ENCODE measurements at regions not wholly inside any gene's neighbourhood (a gene's known extent, or its start where the extent isn't known, plus 50 kb on each side); places are given as distances from the start of the nearest gene placed in this dataset.

DNA sequence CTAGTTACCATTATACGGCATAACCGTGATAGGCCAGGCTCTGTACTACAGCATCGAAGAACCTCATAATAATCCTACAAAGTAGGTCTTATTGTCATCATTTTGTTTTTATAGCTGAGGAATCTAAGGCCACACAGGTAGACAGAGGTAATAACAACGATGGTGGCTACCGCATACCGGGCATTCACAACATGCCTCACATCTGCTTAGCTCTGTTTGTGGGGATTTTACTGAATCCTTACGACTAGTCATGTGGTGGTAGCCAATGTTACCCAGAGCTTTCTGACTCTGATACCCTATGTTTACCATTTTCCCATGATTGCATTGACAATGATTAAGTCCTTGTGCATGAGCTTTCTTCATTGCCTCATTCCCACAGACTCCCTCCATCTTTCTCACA is 269.4 kb downstream of the TCF7L2 start:
- no peak for DNase-seq

DNA sequence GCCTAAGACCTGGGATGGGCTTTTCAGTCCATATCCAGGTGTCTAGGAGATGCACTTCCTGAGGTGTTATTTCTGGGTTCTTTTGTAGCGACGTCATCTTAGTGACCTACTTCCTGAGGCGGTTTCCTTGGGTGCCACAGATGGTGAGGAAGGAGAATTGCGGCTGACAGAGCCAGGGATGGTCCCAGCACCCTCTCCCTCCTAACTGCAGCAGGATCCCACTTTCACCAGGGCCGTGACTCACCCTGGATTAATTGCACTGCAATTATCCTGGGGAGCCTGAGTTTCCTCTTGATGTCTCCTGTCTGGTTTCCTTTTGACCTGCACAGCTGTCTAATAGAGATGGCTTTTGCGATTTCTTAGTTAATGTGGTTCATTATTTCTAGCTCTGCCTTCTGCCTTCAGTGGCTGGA is 271.7 kb downstream of the TCF7L2 start:
- no peak for DNase-seq

DNA sequence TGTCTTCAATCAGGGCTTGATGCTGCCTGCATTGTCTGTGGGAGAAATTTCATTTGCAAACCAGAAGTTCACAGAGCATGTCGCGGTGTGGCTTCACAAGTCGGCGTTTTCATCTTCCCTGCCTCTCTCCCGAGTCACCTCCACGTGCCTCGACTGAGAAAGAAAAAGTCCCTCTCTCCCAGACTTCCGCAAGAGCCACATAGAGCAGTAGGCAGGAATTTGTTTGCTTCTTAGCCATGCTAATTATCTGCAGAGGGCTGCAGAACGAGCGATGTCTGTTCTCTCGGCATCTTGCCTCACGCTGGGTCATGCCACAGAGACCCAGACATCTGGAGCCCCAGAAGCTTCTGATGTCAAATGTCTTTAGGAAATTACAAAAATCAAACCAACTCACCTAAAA is 272.2 kb downstream of the TCF7L2 start:
- no peak for DNase-seq

DNA sequence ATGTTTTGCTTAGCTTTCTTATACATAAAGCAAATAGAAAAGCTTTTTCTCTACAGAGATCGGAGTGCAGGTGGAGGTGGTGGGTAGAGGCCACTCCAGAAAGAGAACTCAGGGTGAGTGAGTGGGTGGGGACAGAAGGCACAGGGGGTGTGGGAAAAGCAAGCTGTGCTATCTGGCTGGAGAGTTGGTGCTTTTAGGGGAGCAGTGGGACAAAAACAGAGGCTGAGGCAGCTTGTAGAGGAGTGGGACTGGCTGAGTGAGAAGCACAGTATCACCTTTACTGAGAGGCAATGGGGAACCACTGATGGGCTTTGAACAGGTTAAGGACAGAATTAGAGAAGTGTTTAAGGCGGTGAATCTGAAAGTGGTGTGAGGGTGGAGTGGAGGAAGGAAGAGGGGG is 275.3 kb downstream of the TCF7L2 start:
- no peak for DNase-seq

DNA sequence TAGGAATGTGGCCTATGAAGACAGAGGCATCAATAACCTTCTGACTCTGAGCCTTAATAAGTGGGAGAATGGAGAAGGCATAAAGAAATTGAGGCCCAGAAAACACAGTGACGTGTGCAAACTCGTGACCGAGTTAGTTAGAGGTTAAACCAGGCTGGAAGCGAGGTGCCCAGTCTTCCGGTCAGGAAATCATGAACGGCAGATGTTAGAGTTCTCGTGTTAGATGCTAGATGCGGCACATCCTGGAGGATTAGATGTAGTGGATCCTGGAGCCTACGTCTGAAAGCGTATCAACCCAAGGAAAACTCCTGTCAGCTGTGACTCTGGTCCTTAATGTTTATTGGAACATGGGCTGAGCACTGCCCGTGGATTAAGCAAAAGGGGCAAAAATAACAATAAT is 275.9 kb downstream of the TCF7L2 start:
- DNase-seq: no peak

DNA sequence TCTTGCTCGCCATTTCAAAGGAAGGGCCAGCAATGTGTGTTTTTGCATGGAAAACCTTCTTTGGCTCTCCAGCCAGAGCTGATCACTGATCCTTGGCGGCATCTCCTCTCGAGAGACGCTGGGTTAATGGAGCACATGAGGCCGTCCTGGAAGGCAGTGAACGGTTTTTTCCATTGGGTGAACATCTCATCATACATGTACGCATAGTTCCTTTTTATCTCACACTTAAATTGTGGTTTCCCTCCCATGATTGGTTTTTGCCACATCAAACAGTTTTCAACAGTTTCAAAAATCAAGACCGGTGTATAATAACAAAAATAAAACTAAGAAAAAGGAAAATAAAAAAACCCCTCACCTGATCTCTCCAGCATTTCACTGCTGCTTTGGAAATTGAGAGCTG is 276.4 kb downstream of the TCF7L2 start:
- no peak for DNase-seq

DNA sequence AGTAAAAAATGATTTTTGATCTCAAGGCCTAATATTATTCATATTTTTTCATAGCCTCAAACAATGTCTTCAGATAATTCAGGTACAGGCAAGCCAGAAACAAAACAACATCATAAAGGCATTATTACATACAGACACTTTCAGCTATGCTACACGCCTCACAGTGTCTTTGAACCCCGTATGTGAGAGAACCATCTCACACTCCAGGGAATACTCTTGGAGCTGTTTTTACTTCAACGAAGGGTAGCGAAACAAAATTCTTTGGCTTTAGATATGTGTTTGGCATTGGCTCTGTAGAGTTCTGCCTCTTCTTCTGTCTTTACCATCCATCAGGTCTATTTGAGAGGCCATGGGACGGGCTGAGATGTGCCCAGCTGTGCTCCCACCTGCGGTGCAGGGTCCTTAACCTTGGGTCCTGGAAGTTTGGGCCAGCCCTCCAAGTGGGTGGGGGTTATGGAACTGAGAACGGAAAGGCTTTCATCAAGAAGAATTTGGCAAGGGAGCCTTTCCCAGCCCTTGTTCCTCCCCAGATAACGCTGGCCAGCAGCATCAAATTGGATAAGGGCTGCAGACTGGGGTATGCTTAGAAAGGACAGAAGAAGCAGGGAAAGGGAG is 276.9 kb downstream of the TCF7L2 start:
- DNase-seq: no peak

DNA sequence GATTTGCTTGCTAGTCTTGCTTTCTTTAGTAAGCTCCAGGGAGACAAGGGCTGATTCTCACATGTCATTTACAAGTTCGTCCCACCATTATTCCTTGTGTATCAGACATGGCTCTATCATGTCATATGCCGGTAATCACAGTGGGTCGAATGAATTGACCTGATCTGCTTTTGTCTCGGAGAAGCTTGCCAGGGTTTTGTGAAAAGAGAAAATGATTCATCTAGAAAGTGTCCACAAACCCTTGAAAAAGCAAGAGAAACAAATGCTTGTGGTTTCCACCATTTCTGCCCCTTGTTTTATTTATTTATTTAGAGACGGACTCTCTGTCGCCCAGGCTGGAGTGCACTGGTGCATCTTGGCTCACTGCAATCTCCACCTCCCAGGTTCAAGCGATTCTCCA is 278.5 kb downstream of the TCF7L2 start:
- DNase-seq: no peak

DNA sequence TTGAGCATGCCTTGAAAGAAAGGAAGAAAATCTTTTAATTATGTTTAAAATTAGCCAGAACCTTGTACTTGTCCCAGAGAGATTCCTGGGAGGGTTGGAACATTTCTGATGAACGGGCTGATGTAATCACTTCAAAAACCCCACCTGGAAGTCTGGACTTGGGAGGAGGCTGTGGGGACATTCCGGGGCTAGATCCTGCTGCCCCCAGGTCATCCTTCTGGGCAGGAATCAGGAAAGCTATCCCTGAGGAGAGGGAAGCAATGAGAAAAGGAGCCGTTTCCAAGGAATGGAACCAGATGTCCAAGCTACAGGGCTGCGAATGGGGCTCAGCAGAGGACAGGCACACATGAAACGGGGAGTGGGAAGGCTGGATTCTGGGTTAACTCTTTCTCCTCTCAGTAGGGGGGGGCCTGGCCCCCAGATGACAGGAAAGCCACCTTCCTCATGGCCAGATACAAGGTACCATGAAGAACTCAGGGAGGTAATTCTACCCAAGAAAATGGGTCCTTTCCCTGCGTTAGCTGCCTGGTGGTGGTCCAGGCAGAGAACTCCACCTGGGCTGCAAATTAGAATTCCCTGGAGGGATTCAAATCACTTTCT is 280.1 kb downstream of the TCF7L2 start:
- no peak for DNase-seq

DNA sequence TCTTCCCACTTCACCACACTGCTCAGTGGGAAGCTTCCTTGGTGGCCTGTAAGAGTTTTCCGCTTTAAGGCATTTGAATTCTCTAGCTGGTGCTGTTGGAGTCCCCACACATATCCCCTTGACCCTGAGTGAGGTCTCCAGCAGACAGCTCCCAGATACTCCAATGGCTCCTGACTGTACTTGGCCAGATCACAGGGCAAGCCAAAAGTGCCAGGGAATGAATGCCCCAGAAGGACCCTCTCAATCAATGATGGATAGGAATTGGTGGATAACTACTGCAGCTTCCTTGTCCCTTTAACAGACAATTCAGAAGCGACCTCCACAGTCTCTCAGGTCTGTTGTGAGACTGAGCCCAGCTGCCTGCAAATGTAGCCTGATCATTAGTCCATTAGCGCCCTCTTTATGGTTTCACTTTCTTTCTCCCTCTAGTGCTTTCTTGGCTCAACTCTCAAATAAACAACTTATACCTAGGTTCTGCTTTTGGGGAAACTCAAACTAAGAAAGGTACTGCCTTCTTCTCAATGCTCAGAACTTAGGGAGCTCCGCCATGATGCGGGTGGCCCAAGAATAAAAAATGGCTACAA is 283.0 kb downstream of the TCF7L2 start:
- no peak for DNase-seq

DNA sequence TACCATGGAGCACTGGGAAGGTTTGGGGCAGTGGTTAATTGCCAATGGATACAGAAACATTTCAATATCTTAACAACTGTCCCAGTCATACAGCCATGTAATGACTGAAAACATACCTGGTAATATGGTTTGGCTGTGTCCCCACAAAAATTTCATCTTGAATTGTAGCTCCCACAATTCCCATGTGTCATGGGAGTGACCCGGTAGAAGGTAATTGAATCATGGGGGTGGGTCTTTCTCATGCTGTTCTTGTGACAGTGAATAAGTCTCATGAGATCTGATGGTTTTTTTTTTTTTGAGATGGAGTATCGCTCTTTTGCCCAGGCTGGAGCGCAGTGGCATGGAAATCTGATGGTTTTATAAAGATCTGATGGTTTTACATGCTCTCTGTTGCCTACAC is 284.4 kb downstream of the TCF7L2 start:
- DNase-seq: no peak

DNA sequence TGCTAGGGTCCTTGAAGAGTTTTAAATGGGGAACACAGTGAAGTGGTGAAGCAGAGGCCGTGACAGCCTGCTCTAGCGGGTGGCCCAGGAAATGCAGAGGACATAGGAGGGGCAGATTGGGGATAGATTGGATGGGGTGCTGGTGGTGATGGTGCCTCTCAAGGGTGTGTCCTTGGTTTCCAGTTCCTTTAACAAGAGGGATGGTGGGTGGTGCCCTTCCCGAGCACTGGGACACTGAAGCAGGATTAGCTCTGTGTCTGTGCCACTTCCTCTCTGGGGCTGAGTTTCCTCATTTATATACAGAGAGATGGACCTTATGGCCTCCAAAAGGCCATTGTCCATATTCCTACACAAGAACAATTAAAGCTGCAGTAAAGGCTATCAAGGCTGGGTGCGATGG is 285.5 kb downstream of the TCF7L2 start:
- peak in 1 of 2 donors; percentile 16 for DNase-seq

DNA sequence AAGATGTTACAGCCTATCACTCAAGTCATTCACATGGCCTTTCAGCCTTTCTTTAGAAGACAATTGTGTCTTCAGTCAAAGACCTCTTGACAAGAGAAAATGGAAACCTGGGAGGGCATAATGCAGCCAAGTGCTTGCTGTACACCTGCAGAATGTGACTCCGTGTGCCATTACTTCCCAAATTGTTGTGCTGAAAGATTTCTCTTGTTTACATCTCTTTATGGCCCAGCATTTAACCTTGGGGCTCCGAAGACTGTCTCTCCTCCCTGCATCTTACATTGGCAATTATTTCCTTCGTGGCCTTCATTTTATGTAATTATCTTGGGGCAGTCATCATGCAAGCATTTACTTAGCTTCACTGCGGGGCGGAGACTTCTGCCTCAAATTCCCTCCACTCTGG is 287.0 kb downstream of the TCF7L2 start:
- DNase-seq: no peak

DNA sequence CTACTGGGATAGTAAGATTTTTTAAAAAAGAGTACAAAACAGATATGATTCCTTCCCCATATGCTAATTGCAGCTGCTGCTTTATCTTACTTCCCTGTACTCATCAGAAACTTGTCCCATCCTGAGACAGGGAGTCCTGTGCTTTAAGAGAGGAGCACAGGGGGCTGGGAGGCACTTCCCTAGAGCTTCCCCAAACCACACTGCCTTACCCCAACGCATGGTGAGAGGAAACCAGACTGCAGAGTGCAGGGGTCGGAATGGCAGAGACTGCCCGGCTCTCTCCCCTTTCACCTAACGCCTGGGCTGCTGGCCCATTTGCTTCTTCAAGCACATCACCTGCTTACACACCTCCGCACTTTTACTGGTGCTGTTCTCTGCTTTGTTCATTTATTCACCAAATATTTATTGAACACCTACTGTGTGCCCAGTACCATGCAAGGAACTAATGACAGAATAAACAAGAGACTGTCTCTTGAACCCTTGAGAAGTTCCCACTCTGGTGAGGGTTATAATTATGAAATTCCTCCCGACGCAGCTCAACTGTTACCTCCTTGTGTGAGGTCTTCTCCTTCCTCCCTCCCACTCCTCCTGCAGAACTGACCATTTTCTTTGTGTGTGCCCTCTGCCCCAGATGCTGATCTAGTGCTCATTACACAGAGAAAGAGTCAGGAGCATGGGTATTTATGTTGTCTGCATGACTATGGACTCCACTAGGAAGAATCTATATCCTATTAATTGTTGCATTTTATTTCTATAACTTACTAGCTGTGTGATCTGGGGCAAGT is 289.7 kb downstream of the TCF7L2 start:
- DNase-seq: no peak

DNA sequence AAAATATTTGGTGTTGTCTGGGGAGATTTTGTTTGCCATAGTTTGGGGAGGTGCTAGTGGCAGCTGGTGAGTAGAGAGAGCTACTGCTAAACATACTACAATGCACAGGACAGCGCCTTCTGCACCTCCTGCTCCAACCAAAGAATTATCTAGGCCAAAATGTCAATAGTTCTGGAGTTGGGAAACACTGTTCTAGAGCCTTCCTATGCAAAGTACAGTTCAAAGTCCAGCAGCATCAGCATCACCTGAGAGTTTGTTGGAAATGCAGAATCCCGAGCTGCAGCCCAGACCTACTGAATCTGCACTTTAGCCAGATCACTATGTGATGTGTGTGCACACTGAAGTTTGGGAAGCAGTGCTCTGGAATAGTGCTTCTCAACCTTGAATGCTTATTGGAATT is 290.7 kb downstream of the TCF7L2 start:
- no peak for DNase-seq

DNA sequence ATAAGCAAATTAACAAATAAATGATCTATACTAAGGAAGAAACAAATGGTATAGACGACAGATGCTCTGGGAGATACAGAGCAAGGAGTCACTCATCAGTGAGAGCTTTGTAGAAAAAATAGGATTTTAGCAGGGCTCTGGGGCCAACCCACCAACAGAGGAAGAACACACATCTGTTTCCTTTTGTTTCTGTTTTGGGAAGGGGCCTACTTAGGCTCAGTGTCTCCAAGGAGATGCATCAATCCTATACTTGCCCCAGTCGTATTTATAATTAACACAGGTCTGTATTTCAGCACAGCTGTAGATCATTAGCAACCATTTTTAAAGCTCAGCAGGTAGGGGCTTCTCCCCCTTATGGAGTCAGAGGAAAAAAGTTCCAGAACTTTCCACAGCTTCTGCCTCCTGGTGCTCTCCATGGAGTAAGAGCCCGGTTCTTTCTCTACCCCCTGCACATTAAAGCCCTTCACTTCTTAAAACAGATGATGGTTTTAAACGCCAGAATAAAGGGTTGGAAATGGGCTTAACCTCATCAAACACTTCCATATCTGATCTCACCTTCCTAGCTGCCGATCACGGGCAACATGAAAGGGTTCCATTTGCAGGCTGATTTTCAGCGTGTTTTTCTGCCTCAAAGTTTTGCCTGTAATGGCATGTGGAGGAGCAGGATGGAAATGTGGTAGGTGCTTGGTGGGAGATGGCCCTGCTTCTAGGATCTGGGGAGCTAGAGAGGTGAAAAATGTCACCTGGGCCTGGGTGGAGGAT is 291.7 kb downstream of the TCF7L2 start:
- no peak for DNase-seq

DNA sequence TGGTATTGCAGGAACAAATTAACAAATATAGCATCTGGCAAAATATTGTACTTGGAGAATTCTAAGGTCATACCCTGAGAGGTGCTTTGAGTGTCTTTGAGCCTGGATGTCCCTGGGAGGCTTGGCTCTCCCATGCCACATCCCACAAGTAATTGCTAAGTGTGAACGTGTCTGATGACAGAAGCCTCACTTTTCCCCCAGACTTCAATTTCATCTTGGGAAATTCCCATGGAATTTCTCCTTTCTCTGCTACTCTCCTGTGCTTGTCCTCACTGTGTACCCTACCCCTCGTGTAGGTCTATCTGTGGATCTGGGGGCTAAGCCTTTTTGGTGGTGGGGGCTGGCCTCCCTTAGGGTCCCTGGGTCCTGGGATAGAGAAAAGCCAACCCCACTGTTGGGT is 293.3 kb downstream of the TCF7L2 start:
- DNase-seq: no peak

DNA sequence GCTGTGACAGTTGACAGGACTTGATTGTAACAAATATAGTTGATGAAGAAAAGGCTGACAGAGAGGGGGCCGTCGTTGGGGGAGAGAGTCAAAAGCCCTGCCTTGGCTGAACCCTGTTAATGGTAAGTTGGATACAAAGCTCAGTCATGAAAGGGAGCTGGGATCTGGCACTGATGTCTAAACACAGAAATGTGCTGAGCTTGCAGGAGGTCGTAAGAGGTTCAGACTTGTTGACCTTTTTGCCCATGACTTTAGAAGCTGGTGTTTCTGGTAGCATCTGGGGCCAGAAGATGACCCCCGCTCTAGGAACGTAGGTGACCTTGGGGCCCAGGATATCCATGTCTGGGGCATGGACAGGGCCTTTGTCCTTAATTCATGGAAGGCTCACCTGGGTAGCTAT is 294.7 kb downstream of the TCF7L2 start:
- DNase-seq: no peak

DNA sequence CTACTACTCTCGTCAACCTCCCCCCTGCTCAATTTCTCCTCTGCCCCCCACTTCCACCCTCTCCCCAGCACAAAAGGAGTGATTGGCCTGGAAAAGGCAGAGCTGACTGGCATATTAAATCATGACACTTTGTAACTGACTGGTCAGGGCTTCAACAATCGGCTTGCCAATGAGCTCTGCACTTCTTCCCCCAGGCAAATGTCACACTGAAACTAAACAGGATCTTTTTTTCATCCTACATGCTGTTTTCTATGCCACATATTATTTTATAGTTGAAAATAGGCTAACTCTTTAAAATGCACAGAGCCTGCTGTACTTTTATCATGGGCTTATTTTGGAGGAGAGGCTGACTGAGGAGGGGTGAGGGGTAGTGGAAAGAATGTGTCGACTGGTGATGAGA is 295.2 kb downstream of the TCF7L2 start:
- DNase-seq: no peak

DNA sequence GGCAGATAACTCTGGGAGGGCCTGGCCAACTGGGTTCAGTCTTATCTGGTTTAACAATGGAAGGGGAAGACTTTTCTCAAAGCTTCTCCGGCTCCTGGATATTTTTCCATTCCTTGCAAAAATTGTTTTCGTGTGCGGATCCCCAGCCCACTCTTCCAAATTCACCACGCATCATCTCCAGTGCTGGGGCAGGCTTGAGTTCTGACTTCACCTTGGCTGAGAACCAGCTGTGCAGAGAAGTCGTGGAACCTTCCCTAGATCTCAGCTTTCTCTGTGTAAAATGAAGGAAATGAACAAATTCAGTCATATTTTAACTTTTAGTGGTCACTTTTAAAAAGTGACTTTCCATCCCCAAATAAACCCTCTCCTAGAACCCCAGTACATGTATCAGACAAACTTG is 297.0 kb downstream of the TCF7L2 start:
- no peak for DNase-seq

DNA sequence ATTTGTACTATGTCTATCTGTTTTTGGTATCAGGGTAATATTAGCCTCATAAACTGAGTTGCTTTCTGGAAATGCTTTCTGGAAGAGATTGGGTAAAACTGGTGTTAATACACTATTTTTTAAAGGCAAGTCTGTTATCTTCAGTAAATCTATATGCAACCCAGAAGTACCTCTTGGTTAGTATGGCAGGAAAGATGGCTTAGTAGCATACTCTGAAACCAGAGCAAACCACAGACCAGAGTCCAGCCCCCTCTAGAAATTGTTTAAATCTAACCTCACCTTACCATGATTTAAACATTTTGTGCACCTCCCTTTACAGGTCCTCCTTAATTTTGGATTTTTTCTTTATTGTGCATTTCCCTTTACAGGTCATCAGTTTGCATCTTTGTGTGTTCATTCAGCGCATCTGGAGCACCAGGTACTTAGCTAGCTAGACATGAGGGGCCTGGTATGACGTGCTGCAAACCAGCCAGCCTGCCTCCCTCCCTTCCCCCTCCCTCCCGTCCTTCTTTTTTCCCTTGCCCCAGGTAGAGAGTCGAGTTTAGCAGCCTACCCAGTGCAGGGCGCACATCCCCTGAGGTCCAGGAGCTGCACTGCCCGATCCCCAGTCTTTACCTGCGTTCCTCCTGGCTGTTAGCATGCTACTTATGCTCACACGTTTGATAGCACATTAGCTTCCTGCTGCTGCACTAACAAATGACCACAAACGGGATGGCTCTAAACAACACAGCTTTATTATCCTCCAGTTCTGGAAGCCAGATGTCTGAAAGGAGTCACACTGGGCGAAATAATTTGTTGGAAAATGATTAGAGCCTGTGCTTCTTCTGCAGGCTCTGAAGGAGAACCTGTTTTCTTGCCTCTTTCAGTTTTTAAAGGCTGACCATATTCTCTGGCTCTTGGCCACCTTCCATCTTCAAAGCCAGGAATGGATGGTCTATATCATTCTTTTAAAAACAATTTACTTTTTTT is 299.9 kb upstream of the HABP2 start:
- DNase-seq: no peak

DNA sequence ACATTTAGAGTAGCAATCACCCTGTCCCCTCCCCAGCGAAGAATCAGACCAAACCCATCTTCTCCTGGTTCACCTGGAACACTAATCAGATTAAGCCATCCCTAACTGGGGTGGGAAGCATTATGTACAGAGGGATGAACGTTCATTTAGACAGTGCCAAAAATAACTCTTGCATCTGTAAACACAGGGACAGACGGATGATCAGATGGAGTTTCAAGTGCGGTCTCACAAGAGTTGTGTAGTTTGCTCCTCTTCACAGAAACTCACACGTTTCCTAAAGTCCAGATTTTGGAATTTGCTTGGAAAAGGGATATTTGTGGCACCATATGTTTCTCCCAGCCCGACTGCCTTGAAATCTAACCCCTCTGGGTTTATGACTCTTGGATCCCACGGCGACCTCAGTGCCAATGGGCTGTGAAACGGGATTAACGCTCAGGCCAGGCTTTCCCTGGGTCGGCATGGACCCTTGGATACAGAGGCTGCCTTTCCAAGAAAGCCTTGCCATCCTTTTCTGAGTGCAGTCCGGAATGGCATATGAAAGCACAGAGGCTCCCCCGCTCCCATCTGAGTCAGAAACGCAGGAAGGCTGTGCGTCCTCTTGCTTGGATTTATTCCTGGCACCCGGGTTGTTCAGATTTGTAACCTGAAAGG is 293.2 kb upstream of the HABP2 start:
- no peak for DNase-seq
